HG02885 (cell line): ENCODE measurements at regions not wholly inside any gene's neighbourhood (a gene's known extent, or its start where the extent isn't known, plus 50 kb on each side); places are given as distances from the start of the nearest gene placed in this dataset.
A peak's percentile ranks its signal among the peaks of the same experiment; 100 is the strongest.
"Not testable (repeated sequence)": the region's sequence is repeated elsewhere in the genome, so short reads cannot be mapped to it uniquely, and the experiment has no call there.

Experiments used
- ATAC-seq: cut with Tn5 transposase; IDR thresholded peaks from one replicate; pipeline ENCODE4 v1.9.1; 2021; ENCODE audit warnings: mild to moderate bottlenecking; ENCODE audit not compliant: unreplicated experiment, poor library complexity

DNA sequence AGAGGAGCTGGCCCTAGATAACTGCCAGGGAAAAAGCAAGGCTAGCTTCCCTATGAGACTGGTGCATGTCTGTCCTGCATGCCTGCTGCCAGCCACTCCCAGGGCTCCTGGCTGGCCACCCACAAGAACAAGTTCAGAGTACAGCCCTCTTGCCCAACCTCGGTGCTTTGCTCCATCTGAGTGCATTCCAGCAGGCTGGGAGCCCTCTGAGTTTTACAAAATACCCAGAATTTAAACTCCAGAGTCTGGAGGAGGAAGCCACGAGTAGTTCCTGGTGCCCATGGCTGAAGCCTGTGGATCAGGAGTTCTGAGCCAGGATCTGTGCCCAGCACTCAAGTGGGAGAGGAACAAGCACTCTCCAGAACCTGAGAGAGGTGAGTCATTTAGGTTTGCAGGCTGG is 111.6 kb downstream of the MAGEE2 start:
- ATAC-seq: no peak

DNA sequence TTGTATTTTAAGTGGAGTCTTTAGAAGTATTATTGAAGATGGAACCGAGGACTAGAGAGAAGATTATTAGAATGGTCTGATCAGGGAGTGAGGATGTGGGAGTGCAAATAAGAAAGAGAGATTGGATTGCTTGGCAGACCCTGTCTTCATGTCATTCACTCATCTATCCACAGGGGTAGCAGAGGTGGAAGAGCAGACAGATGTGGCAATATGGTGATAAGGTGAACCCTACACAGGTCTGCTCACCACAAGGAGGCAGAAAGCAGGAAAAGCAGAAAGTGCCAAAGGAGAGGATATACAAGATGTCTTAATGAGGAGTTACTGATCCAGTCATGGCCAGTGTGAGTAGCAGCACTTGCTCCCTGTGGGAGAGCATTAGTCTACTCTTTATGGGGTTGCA is 129.4 kb downstream of the MAGEE2 start:
- no peak for ATAC-seq

DNA sequence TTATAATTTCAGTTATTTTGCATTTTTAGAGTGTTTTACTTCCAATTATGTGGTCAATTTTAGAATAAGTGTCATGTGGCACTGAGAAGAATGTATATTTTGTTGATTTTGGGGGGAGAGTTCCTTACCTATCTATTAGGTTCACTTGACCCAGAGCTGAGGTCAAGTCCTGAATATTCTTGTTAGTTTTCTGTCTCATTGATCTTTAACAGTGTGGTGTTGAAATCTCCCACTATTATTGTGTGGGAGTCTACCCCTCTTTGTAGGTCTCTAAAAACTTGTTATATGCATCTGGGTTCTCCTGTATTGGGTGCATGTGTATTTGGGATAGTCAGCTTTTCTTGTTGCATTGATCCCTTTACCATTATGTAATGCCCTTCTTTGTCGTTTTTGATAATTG is 127.0 kb upstream of the ZDHHC15 start:
- no peak for ATAC-seq

DNA sequence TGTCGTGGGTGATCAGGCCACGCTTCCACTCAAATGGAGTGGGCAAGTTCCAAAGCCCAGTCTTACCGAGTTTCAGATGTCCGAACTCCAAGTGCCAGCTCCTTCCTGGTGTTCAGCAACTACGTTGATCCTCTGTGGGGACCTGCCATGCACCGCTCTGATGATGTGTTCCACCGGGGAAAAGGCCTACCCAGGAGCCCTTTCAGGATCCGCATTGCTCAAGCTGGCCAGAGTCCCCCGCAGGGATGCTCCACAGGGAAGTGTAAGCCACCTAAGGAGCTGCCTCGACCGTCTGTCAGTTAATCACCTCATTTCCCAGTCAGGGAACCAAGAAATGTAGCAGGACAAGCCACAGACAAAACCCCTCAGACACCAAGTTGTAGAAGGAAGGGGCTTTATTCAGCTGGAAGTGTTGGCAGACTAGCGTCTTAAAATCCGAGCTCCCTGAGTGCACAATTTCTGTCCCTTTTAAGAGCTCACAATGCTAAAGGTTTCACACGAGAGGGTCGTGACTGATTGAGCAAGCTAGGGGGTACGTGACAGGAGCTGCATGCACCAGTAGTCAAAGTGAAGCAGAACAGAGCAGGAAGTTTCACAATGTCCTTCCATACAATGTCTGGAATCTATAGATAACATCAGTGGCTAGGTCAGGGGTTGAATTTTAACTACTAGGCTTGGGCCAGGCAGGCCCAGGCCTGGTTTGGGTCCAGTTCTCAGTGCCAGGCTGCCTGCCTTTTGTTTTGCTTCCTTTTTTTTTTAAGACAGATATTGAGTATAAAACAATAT is 126.2 kb upstream of the ZDHHC15 start:
- no peak for ATAC-seq

DNA sequence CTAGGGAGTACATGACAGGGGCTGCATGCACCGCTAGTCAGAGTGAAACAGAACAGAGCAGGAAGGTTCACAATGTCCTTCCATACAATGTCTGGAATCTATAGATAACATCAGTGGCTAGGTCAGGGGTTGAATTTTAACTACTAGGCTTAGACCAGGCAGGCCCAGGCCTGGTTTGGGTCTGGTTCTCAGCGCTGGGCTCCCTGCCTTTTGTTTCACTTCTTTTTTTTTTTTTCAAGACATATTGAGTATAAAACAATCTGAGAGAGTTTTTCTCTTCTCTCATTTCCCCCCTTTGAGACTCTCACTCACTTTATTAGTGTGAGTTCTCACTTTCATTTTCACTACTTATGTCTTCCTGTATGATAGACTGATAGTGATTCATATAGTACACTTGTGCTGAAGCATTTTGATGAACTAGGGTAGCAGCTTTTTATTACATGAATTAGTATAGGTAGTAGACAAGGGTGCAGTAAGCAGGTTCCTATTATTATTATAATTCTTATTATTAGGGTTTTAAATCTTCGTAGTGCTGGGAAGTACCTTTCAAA is 120.0 kb upstream of the ZDHHC15 start:
- no peak for ATAC-seq

DNA sequence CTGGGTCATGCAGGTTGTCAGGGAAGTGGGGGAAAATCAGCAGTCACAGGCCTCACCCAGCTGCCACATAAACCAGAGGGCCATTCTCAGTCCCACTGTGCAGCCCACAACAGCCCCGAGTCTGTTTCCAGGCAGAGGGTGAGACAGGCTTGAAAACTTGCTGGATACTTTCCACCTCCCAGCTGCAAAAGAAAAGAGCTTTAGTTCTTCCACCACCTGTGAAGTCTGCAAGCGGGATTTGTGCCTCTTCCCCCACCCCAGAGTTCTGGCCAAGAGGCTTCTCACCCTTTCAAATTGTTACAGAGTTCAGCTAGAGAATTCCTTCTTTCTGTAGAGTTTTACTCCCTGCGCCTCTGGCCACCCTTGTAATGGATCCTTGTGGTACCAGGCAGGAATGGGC is 115.5 kb upstream of the ZDHHC15 start:
- ATAC-seq: no peak

DNA sequence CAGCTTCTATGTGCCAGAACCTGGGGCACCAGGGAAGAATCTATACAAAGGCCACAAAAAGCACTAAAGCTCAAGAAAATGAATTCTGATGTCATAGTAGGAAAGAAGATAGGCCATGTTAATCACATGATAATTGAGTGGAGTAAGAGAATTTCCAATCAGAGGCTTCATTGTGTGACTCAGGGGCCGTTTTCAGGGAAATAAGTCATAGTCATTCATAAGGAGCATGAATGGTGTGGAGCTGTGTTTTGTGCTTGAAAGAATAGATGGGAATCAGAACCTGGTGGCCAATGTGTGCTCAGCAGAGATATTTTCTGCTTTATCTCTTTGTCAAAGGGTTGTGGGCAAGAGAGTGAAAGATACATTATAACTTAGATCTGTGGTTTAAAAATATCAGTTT is 102.4 kb upstream of the ZDHHC15 start:
- no peak for ATAC-seq

DNA sequence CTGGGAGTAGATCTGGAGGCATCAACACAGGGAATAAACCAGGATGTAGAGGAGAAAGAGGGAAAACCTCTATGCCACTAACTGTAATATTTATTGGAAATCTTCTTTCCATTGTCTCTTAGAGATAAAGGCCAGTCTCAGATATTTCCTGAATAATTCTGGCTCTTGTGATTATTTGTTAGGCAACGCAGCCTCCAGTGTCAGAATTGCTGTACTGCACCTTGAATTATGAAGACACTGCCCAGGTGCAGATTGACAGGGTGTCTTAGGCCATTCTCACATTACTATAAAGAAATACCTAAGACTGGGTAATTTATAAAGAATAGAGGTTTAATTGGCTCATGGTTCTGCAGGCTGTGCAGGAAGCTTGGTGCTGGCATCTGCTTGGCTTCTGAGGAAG is 100.7 kb upstream of the ZDHHC15 start:
- no peak for ATAC-seq

DNA sequence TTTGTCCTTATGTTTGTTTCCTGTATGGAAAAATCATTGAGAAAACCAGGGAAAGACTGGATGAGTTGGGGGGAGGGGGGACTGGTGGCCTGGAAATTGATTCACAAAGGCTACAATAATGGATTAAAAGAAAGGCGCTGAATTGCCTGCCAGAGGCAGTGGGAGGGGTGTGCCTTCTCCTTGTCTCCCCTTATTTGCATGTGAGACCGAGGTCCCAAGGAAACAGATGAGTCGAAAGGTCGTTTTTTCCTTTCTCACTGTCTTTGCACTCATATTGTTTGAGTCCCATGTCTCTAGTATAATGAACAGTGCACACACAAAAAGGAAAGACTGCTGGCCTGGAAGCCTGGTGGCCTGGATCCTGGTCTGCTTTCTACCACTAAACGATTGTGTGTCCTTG is 86.6 kb upstream of the ZDHHC15 start:
- no peak for ATAC-seq

DNA sequence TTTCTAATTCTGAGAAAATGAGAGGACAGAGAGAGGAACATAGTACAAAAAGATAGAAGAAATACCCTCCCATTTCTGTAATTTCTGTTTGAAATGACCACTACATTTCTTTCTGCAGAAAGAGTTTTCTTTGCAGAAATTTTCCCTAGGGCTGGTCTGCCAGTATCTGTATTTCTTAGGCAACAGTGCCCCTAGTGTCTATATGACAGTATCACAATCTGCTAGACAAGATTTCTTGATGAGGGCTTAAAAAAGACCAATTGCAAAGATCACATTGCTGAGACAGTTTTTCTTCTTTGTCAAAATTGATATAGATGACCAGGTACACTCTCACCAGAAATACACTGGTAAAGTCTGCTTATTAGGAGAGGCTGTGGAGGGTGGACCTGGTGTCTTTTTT is 81.0 kb upstream of the ZDHHC15 start:
- peak; percentile 72 for ATAC-seq

DNA sequence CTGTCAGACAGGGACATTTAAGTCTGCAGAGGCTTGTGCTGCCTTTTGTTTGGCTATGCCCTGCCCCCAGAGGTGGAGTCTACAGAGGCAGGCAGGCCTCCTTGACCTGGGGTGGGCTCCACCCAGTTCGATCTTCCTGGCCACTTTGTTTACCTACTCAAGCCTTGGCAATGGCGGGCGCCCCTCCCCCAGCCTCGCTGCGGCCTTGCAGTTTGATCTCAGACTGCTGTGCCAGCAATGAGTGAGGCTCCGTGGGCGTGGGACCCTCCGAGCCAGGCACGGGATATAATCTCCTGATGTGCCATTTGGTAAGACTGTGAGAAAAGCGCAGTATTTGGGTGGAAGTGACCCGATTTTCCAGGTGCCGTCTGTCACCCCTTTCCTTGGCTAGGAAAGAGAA is 79.2 kb upstream of the ZDHHC15 start:
- not testable (repeated sequence) for ATAC-seq

DNA sequence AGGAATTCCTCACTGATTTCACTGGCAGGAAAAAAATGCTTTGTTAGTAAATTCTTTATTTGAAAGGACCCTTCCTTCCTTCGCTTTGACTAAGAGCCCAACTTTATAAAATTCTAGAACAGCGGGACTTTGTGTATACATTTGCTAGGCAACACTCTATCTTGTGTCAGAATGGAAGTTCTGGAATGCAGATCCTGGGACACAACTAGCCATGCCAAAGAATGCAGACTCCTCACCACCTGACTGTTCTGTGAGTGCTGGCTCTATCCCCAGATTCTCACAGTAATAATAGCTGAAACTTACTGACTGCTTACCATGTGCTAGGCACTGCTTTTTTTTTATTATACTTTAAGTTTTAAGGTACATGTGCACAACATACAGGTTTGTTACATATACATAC is 73.3 kb upstream of the ZDHHC15 start:
- ATAC-seq: no peak

DNA sequence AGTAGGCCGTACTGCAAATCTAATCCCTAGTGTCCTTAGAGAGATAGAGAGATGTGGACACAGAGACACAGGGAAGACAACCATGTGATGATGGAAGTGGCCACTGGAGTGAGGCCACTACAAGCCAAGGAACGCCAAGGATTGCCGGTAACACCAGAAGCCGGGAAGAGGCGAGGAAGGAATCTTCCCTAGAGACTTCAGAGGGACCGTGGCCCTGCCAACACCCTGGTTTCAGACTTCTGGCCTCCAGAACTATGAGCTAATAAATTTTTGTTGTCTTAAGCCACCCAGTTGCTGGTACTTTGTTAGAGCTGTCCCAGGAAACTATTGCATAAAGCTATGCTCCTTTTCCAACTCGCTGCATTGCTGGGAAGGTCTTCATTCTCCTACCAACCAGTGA is 70.3 kb upstream of the ZDHHC15 start:
- not testable (repeated sequence) for ATAC-seq

DNA sequence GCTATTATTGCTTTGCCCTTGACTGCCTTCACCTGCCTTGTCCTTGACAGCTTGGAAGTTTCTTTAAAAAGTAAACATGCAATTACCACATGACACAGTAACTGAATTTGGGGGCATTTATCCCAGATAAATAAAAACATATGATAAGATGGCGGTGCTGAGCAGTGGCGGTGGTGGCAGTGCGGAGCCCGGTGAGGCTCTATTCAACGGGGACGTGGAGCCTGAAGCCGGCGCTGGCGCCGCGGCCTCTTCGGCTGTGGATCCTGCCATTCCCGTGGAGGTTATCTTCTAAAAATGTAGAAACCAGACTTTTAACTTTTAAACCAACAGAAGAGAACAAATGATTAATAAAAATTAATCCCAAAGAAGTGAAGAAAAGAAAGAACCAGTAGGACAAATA is 59.7 kb upstream of the ZDHHC15 start:
- ATAC-seq: no peak
